ENCODE measurements at regions not wholly inside any gene's neighbourhood (a gene's known extent, or its start where the extent isn't known, plus 50 kb on each side); places are given as distances from the start of the nearest gene placed in this dataset.
"Not testable (repeated sequence)": the region's sequence is repeated elsewhere in the genome, so short reads cannot be mapped to it uniquely, and the experiment has no call there.

- DNase-seq (ENCODE audit: low read depth), result not testable (repeated sequence)
Observed at GRCh38 chr2:201946746-201947145, 86.9 kb upstream of the FZD7 start.

GRCh38 chr2:201947287-201947686 lies 86.4 kb upstream of the FZD7 start:
- DNase-seq (ENCODE audit: low read depth), result no peak

GRCh38 chr2:201949181-201949926 lies 84.3 kb upstream of the FZD7 start:
- DNase-seq (ENCODE audit: low read depth), result no peak

GRCh38 chr2:201949927-201950246 lies 83.8 kb upstream of the FZD7 start:
- DNase-seq (ENCODE audit: low read depth), result no peak

DNA sequence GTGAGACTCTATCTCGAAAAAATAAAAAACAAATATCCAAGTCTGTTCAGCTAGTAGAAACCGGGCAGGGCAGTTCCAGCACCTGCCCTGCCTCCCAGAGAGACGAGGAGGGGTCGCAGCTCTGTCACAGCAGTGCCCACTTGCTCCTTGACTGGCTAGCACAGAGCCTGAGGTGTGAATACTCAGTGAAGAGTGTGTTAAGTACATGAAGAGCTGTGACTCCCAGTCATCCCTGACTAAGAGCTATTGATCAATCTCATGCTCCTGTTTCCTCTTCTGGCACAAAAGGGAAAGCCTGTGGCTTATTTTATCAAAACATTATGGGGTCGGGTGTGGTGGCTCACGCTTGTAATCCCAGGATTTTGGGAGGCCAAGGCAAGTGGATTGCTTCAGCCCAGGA lies 83.0 kb upstream of the FZD7 start:
- DNase-seq (ENCODE audit: low read depth), result peak; percentile 61

DNA sequence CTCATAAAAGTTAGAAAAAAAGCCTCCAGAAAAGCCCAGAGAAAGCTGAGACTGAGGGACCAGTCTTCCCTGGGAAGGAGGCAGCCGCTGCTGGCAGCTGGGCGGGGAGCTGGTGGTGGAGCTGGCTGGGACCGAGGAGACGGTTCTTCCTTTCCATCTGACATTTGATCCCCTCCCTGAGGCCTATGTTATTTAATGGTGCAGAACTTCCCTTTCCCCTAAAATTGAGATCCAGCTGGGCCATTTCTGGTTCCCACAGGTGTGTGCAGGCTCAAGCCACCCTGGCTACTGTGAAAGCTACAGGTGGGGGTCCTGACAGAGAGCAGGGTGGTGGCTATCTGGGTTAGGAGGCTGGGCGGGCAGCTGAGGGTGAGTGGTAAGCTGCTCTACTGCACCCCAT lies 81.5 kb upstream of the FZD7 start:
- no peak for DNase-seq (ENCODE audit: low read depth)

DNA sequence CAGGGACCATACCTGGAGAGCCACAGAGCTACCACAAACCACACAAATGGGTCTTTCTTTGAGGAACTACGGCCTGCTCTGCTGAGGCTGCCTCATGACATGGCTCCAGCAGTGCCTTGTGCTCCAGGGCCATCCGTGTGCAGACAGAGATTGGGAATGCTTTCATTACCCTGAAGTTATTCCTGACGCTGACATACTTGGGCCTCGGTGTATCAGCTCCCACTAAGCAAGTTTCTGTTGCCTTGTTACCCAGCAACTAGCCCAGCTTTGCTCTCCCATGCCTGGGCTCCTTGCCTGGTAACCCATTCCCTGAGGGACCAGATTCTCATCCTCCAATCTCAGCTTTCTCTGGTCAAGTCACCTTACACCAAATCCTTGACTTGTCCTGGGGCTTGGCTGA lies 80.3 kb upstream of the FZD7 start:
- DNase-seq (ENCODE audit: low read depth), result peak; percentile 17

DNA sequence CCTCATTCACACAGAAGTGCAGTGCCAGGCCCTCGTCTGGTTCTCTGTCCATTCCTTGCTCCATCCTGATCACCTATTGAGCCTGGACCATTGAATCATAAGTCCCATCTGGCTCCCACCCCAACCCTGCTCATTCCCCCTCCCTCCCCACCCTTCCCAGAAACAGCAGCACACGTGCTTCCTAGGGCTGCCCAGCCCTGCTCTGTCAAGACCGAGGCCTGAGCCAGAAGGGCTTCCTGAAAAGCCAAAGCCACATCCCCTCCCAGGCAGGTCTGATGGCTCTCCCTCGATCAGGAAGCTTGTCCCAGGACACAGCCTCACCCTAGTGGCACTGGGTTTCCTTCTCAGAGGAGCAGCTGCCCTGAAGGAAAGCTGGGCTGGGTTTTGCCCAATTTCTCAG lies 79.8 kb upstream of the FZD7 start:
- no peak for DNase-seq (ENCODE audit: low read depth)

DNA sequence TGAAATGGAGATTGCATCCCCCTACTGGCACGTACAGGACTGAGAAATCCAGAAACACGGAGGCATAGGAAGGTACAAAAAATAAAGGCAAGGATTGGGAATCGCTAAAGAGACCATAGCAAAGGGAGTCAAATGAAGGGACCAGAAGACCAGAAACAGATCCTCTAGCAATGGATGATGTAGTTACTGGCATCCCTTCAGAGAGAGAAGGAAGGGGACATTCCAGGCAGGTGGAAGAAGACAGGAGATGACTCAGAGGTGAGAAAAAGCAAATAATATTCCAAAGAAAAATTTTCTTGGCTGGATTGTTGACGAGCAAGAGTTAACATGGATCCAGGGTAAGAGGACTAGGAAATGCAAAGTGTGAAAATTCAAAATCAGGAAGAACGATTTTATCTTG lies 78.4 kb upstream of the FZD7 start:
- peak; percentile 24 for DNase-seq (ENCODE audit: low read depth)

DNA sequence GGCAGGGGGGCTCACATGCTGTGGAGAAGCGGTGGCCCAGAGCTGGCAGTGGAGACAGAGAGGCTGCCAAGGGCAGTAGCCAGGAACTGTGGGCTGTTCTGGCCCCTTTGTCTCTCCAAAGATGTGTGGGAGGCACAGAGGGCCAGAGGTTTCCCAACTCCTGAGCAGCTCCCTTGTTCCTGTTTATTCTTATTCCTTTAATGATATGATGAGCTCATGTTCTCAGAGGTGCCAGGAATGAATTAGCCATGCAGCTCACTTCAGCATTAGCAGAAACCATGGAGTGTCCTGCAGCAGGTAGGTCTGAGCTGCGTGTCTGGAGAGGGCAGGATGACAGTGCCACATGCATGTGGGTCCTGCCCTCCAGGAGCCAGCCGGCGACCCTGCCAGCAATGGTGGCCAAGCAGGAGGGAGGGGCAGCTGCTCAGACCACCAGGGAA lies 77.9 kb upstream of the FZD7 start:
- DNase-seq (ENCODE audit: low read depth), result peak; percentile 56

GRCh38 chr2:201956361-201956760 lies 77.3 kb upstream of the FZD7 start:
- no peak for DNase-seq (ENCODE audit: low read depth)

DNA sequence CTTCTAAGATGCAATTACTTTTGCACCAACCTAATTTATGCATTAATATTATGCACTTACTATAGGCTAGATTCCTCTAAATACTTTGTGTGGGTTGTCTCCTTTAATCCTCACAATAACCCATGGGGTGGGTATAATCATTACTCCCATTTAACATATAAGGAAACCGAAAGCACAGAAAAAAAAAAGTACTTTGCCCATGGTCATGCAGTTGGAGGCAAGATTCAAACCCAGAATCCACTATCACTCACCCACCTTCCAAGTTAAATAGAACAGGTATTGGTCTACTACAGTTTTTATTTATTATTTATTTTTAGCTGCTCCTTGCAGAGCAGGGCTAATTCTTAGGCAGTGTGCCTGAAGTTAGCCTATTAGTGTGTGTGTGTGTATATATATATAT lies 76.6 kb upstream of the FZD7 start:
- no peak for DNase-seq (ENCODE audit: low read depth)

DNA sequence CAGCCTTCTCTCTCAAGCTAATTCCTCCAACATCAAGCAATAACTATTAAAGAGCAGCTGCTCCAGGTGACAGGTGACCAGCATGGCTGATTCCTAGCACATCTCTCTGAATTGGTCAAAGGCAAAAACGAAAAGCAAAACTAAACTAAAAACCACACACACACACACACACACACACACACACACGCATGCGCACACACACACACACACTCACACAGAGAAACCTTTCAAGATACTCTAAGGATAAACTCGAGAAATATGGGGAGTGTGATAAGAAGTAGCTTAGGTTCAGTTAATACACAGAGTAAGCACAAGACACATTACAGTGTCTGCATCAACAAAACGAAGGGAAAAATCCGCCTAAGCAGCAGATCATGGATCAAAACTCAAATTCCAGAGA lies 74.5 kb upstream of the FZD7 start:
- no peak for DNase-seq (ENCODE audit: low read depth)

DNA sequence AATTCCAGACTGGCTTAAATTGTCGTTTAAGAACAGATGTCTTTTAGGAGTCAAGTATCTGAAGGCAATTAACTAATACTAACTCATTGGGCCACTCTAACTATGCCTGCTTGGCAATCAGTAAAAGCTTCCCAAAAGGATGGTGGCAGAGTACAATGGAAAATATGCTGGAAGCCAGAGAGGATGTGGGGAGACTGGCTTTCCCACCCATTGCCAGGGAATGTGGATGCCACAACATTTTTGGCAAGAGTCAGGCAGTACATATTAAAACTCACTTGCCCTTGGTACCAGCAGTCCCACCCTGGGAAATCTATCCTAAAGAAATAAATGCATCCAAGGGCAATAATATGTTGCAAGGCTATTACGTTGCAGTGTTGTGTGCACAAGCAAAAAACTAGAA lies 74.0 kb upstream of the FZD7 start:
- peak; percentile 94 for DNase-seq (ENCODE audit: low read depth)

- DNase-seq (ENCODE audit: low read depth), result no peak
Observed at GRCh38 chr2:201960305-201960704, 73.3 kb upstream of the FZD7 start.

DNA sequence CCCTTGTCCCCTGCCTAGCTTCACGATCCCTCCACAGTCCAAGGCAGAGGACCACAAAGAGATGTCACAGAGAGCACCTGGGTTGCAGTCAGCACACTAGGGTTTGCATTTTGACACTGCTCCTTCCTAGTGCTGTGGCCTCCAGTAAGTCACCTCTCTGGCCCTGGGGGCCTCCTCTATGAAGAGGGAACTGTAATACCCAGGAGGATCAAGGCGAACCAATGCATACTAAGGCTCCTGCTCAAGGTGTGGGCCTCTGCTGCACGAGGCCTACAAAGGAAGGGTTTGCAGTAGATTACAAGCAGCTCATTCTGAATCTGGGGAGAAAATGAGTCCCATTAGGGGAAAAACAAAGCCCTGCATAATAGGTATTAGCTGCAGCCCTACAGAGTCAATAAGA lies 72.3 kb upstream of the FZD7 start:
- no peak for DNase-seq (ENCODE audit: low read depth)

GRCh38 chr2:201962774-201963562 lies 70.7 kb upstream of the FZD7 start:
- DNase-seq (ENCODE audit: low read depth), result no peak

GRCh38 chr2:201964011-201964410 lies 69.6 kb upstream of the FZD7 start:
- no peak for DNase-seq (ENCODE audit: low read depth)

DNA sequence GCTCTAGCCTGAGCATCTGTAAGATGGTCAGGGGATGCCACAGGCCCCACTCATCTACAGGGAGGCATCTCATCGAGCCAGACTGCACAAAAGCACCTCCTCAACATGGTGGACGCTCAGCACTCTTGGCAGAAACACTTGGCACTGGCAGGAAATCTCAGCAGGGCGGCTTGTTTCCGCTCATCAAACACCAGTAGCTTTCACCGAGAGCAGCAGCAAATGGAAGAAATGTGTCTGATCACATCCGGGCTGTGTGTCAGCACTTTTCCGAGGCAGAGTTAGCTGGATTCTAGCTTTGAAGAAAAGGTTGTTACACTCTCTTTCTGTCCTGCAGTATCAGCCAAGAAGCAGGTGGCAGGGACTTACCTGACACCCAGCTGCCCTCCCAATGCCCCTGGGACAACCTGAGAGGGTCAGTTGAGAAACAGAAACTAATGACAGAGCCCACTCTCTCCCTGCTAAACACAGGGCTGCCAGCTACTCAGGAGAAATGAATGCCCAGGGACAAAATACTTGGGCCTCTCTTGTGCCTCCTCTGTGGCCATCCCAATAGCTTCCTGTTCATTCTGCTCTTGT lies 68.9 kb upstream of the FZD7 start:
- no peak for DNase-seq (ENCODE audit: low read depth)

GRCh38 chr2:201965550-201965949 lies 68.1 kb upstream of the FZD7 start:
- DNase-seq (ENCODE audit: low read depth), result no peak

DNA sequence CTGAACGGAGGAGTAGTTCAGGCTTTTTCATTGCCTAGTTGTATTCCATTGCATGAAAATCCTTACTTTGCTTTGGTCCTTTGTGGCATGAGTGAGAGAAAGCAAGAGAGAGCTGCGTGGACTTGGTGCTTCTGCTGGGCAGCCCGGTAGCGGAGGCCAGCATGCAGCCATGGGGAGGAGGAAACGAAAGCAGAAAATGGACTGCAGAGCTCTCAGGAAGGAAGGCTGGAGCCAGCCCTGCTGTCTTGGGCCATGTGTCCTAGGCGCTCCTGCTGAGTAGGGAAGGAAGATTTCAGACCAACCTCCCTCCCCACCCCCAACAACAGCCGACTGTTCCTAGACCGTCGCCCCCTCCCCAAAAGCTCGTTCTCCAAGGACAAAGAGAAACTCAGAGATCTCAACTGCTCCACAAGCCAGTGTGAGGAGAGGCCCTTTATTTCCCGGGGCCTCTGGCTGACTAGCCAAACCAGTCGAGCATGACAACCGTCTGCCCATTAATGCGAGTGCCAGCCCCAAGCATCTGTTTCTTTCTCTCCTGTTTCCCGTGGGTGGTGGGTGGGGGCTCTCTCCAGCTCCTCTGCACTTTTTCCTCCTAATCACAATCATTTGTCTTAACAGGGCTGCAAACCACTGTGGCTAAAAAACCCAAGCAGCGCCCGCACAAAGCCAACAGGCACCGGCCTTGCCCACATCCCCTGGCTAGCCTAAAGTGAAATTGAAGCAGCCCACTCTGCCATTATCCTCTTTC lies 66.8 kb upstream of the FZD7 start:
- no peak for DNase-seq (ENCODE audit: low read depth)

GRCh38 chr2:201968050-201968449 lies 65.6 kb upstream of the FZD7 start:
- DNase-seq (ENCODE audit: low read depth), result no peak

- no peak for DNase-seq (ENCODE audit: low read depth)
Observed at GRCh38 chr2:201968476-201968875, 65.2 kb upstream of the FZD7 start.

Measured in fibroblast of gingiva (primary cell).